Panc1 (cell line): ENCODE measurements at regions not wholly inside any gene's neighbourhood (a gene's known extent, or its start where the extent isn't known, plus 50 kb on each side); places are given as distances from the start of the nearest gene placed in this dataset.

Experiments
- ATAC-seq: fragments of 200-7000 bp; cut with Tn5 transposase; 2 replicates; pipeline ENCODE4 v1.9.1; 2020; ENCODE audit warnings: mild to moderate bottlenecking, moderate library complexity
- BruUV-seq: library from RNA; stranded (reverse); fragments of 400-500 nt; replicated peaks from 2 replicates; lab custom pipeline; 2021; lab: Mats Ljungman, UMichigan
- CTCF ChIA-PET: fragments of 300-600 bp; sonication (Branson Sonifier 250); formaldehyde crosslinking; loops from one replicate; lab custom pipeline; 2022; ENCODE audit warnings: antibody characterized with exemption; lab: Charles Lee
- POLR2A ChIA-PET: fragments of 300-600 bp; sonication (Branson Sonifier 250); formaldehyde crosslinking; loops from one replicate; lab custom pipeline; 2022; ENCODE audit warnings: antibody characterized with exemption; lab: Charles Lee
- DNase-seq: peaks from one replicate; pipeline ENCODE4 v3.0.0-alpha.2; 2010; ENCODE audit warnings: low read depth, low spot score
- H3K27ac ChIP-seq: 2 replicates; pipeline ENCODE4 v1.5.1; 2011; ENCODE audit warnings: mild to moderate bottlenecking, low read length, inconsistent platforms
- H3K27me3 ChIP-seq: fragments of 200-500 bp; sonication (Bioruptor generic); 2 replicates; pipeline ENCODE4 v1.6.0; 2014; ENCODE audit warnings: low read length, inconsistent platforms; ENCODE audit not compliant: control insufficient read depth, insufficient read depth
- H3K36me3 ChIP-seq: fragments of 200-500 bp; sonication (Bioruptor generic); 2 replicates; pipeline ENCODE4 v1.5.1; 2014; ENCODE audit warnings: inconsistent platforms, mild to moderate bottlenecking, low read length, moderate library complexity; ENCODE audit not compliant: control insufficient read depth, insufficient read depth
- H3K4me1 ChIP-seq: 2 replicates; pipeline ENCODE4 v1.5.1; 2011; ENCODE audit warnings: inconsistent platforms, mild to moderate bottlenecking, low read length, moderate library complexity; ENCODE audit not compliant: control insufficient read depth, insufficient read depth
- H3K4me3 ChIP-seq, 2 experiments: 2 replicates each; pipeline ENCODE4 v1.5.1; 2011 to 2012; ENCODE audit warnings: low read depth in 2 of 2, low read length in 2 of 2, mild to moderate bottlenecking in 2 of 2, inconsistent platforms in 1 of 2, moderate library complexity in 1 of 2
- H3K9me3 ChIP-seq: fragments of 200-500 bp; sonication (Bioruptor generic); 2 replicates; pipeline ENCODE4 v1.5.1; 2014; ENCODE audit warnings: low read depth, mild to moderate bottlenecking, inconsistent platforms, low read length, moderate library complexity; ENCODE audit not compliant: control insufficient read depth, insufficient read depth
- CTCF ChIP-seq: fragments of 450-650 bp; IDR thresholded peaks from 2 replicates; pipeline ENCODE4 v1.5.1; 2017; ENCODE audit warnings: mild to moderate bottlenecking
- POLR2AphosphoS5 ChIP-seq: IDR thresholded peaks from 2 replicates; pipeline ENCODE4 v1.6.1; 2012; ENCODE audit warnings: mild to moderate bottlenecking, low read depth, low read length, moderate library complexity
- SIN3A ChIP-seq: IDR thresholded peaks from 2 replicates; pipeline ENCODE4 v1.6.1; 2012; ENCODE audit warnings: low read depth, mild to moderate bottlenecking, low read length, moderate library complexity, borderline replicate concordance; ENCODE audit not compliant: insufficient read depth
- TCF7L2 ChIP-seq: IDR thresholded peaks from 2 replicates; pipeline ENCODE4 v1.6.1; 2011; ENCODE audit warnings: mild to moderate bottlenecking, low read depth, low read length, inconsistent platforms
- in situ Hi-C: cut with HindIII; loops from 2 replicates; pipeline ENCODE4 v1.10.0; 2016; ENCODE audit warnings: low sequenced_read_pairs, low pct_unique_long_range_greater_than_20kb
- intact Hi-C: fragments of 100-400 bp; cut with micrococcal nuclease; formaldehyde crosslinking; loops from one replicate; pipeline ENCODE4 v1.10.0; 2022; ENCODE audit not compliant: unreplicated experiment
- TF ChIP-seq, protein P1 (sequence below), 2 experiments: IDR thresholded peaks; 2 replicates each; pipeline ENCODE4 v1.6.1; 2011 to 2012; ENCODE audit warnings: low read depth in 2 of 2, control low read depth in 1 of 2, low read length in 1 of 2, mild to moderate bottlenecking in 1 of 2, moderate library complexity in 1 of 2; ENCODE audit not compliant: insufficient read depth in 1 of 2

- in situ Hi-C loops = no loop called here
- BruUV-seq = no TSS peak
- no peak for TF ChIP-seq SIN3A
- ATAC-seq (no peak), DNase-seq (no peak)
- Histone ChIP-seq H3K9me3 (no peaks in the 10 kb centered on the region), H3K36me3 (no peaks in the 10 kb centered on the region), H3K4me3 (no peak overlapping the region), H3K4me1 (no peaks in the 10 kb centered on the region), H3K27ac (no peak overlapping the region), H3K27me3 (no peaks in the 10 kb centered on the region; the same call in 1 of the 2 replicates)
- intact Hi-C loops = no loop called here
- POLR2A ChIA-PET = no interaction called here
- CTCF ChIA-PET = no interaction called here
These were observed 204.6 kb upstream of the CFAP20DC start for GRCh38 chr3:59254433-59254832.

DNA sequence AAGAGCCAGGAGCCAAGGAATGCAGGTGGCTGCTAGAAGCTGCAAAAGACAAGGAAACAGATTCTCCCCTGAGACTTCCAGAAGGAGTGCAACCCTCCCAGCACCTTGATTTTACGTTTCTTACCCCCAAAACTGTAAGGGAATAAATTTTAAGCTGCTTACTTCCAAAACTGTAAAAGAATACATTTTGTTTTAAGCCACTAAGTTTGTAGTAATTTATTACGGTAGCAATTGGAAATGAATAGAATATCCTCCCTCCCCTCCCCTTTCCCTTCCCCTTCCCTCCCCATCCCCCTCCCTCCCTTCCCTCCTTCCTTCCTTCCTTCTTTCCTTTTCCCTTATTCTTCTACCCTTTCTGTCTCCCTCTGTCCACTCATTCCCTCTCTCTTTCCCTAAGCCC lies 203.7 kb upstream of the CFAP20DC start:
- no peaks in the 10 kb centered on the region; the same call in 1 of the 2 replicates for H3K27me3 ChIP-seq
- no peaks in the 10 kb centered on the region for H3K36me3 ChIP-seq
- CTCF ChIA-PET = no interaction called here
- no peaks in the 10 kb centered on the region for H3K4me1 ChIP-seq
- BruUV-seq = no TSS peak
- no peak overlapping the region for H3K27ac ChIP-seq
- DNase-seq (no peak), ATAC-seq (no peak)
- in situ Hi-C loops = no loop called here
- H3K9me3 ChIP-seq = no peaks in the 10 kb centered on the region
- H3K4me3 ChIP-seq = no peak overlapping the region
- intact Hi-C loops = no loop called here
- POLR2A ChIA-PET = no interaction called here
- no peak for TF ChIP-seq SIN3A
- TF ChIP-seq, protein P1, sequence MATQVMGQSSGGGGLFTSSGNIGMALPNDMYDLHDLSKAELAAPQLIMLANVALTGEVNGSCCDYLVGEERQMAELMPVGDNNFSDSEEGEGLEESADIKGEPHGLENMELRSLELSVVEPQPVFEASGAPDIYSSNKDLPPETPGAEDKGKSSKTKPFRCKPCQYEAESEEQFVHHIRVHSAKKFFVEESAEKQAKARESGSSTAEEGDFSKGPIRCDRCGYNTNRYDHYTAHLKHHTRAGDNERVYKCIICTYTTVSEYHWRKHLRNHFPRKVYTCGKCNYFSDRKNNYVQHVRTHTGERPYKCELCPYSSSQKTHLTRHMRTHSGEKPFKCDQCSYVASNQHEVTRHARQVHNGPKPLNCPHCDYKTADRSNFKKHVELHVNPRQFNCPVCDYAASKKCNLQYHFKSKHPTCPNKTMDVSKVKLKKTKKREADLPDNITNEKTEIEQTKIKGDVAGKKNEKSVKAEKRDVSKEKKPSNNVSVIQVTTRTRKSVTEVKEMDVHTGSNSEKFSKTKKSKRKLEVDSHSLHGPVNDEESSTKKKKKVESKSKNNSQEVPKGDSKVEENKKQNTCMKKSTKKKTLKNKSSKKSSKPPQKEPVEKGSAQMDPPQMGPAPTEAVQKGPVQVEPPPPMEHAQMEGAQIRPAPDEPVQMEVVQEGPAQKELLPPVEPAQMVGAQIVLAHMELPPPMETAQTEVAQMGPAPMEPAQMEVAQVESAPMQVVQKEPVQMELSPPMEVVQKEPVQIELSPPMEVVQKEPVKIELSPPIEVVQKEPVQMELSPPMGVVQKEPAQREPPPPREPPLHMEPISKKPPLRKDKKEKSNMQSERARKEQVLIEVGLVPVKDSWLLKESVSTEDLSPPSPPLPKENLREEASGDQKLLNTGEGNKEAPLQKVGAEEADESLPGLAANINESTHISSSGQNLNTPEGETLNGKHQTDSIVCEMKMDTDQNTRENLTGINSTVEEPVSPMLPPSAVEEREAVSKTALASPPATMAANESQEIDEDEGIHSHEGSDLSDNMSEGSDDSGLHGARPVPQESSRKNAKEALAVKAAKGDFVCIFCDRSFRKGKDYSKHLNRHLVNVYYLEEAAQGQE (IDR thresholded peaks at IDR 0.05; ENCODE audit: insufficient read depth in 1 of 2, low read depth in 2 of 2, low read length in 1 of 2) = no peak
- no peak for TF ChIP-seq POLR2AphosphoS5
- no peak for TF ChIP-seq TCF7L2
- TF ChIP-seq CTCF = no peak

- DNase-seq = no peak
These were observed 202.0 kb upstream of the CFAP20DC start for GRCh38 chr3:59251869-59252268.

More at GRCh38 chr3:59251869-59252268, 202.0 kb upstream of the CFAP20DC start:
- no peak overlapping the region for H3K4me3 ChIP-seq
- intact Hi-C loops = no loop called here
- in situ Hi-C loops = no loop called here
- H3K36me3 ChIP-seq = no peaks in the 10 kb centered on the region
- H3K4me1 ChIP-seq = no peaks in the 10 kb centered on the region
- TF ChIP-seq SIN3A (no peak), POLR2AphosphoS5 (no peak), CTCF (no peak)
- H3K27ac ChIP-seq = no peak overlapping the region
- ATAC-seq = no peak
- no TSS peak for BruUV-seq
- H3K9me3 ChIP-seq = no peaks in the 10 kb centered on the region
- no peaks in the 10 kb centered on the region for H3K27me3 ChIP-seq
- ChIA-PET POLR2A (no interaction called here), CTCF (interaction anchor here (0.7 kb wide), 1 partner anchor 467 kb away, joined by 3 read pairs; no protein-coding TSS in a partner anchor)
